ENCODE measurements at regions not wholly inside any gene's neighbourhood (a gene's known extent, or its start where the extent isn't known, plus 50 kb on each side); places are given as distances from the start of the nearest gene placed in this dataset.

DNA sequence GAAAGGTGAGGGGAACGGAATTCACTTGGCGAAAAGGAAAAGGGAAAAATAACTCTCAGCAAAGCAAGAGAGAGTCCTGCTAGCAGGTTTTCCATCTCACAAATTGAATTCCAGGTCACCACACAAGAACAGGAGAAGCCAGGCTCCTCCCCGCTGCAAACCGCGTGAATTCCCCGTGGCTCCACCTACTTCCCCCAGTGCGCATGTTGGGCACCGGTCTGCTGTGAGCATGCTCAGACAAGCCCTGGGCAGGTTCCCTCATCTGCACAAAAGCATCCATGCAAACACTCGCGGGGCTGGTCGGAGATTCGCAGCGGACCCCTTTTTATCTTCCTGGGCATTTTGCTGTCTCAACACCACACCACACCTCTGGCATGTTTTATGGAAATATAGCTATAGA lies 58.5 kb upstream of the S1PR3 start:
- no peak for DNase-seq

DNA sequence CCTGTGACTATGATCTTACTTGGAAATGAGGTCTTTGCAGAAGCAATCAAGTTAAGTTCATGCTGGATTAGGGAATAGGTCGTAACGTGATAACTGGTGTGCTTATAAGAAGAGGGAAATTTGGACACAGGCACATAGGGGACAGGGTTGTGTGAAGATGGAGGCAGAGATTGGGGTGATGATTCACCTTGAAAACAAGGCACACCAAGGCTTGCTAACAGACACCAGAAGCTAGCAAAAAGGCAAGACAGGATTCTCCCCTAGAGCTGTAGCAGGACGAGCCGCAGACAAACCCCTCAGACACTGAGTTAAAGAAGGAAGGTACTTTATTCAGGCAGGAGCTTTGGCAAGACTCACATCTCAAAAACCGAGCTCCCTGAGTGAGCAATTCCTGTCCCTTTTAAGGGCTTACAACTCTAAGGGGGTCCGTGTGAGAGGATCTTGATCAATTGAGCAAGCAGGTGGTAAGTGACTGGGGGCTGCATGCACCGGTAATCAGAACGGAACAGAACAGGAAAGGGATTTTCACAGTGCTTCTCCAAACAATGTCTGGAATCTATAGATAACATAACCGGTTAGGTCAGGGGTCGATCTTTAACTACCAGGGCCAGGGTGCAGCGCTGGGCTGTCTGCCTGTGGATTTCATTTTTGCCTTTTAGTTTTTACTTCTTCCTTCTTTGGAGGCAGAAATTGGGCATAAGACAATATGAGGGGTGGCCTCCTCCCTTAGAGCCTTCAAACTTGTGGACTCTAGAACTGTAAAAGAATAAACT lies 57.5 kb upstream of the S1PR3 start:
- no peak for DNase-seq

DNA sequence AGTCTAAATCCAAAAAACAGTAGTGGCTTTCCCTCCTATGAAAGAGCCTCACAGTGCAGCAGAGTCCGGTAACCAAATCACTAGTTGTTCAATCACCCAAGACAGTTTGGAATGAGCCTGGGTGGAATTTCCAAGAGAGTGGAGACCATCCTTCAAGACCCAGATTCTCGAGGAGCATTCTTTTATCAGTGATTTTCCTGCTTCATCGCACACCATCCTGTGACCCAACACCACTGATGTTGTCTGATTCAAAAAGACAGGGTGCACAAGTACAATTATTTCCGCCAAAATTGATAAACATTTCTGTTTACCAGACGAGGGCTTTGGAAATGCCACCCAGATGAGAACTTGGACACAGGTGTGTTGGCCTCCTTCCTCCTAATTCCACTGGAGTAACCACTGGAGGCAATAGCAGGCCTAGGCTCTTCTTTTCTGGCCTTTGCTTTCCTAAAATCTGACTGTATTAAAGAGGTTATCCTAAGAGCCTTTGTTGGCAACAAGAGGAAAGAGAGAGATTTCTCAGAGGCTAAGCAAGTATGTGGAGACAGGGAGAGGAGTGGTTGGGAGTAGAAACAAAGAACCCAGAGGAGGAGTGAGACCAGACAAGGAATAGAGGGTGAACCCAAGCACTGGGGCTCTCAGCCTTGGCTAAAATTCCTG lies 56.3 kb upstream of the S1PR3 start:
- DNase-seq, result no peak

DNA sequence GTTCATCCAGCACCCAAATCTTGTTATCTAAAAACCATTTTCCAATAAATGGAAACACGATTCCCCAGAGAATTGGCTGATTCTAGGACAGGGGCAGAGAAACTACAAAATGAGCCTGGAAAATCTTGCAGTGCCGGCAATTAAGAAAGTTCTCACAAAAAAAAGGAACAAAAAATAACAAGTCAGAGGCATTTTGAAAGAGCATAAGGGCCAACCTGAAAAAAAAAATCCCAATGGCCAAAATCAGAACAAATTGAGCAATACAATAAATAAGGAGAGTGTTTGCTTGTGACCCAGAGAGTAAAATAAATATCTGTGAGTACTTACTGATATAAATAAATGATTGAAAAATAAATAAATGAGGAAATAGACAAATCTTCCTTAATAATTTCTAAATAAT lies 55.1 kb upstream of the S1PR3 start:
- DNase-seq, result no peak

DNA sequence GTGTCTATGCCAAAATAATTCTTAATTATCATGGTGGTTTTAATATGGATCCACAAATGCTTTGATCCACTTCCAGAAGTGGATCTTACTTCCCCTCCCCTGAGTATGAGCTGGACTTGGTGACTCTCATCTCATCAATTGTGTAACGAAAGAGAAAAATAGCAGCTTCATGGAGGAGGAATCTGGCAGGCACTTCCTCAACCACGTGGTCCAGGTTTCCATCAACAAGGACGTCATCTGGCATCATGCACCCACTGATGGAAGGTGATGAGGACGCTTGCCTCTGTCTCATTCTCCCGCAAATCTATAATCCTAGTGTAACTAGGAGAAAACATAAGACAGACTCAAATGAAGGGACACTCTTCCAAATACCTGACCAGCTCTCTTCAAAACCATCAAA lies 54.6 kb upstream of the S1PR3 start:
- DNase-seq, result no peak

DNA sequence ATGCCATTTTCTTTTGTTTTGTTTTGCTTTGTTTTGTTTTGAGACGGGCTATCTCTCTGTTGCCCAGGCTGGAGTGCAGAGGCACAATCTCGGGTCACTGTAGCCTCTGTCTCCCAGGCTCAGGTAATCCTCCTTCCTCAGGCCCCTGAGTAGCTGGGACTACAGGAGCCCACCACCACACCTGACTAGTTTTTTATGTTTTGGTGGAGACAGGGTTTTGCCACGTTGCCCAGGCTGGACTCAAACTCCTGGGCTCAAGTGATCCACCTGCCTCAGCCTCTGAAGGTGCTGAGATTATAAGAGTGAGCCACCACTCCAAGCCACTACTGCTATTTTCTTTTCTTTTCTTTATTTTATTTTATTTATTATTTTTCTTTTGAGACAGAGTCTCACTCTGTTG lies 54.0 kb upstream of the S1PR3 start:
- no peak for DNase-seq

DNA sequence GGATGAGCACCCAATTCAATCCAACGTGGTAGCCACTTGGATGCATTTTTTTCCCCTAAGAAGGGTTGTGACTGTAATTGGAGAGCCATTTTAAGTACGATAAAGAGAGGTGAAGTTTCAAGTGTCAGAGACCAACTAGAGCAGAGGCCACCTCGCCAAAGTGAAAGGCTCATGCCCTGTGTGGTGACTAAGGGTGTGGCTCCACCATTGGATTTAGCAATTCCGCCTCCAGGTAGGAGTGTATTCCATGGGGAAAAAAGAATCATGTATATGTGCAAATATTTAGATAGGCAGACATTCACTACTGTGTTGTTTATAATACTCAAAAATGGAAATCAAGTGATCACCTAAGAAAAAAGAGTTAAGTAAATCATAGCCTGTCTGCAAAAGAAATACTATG lies 53.1 kb upstream of the S1PR3 start:
- no peak for DNase-seq

All from T-helper 1 cell (primary cell).